Mammary epithelial cell (primary cell): ENCODE measurements at regions not wholly inside any gene's neighbourhood (a gene's known extent, or its start where the extent isn't known, plus 50 kb on each side); places are given as distances from the start of the nearest gene placed in this dataset.

ENCODE experiments used
- CTCF ChIP-seq, 2 donors: IDR thresholded peaks in 1 of 2; conservative IDR thresholded peaks in 1 of 2; 2 replicates each; pipeline ENCODE4 v1.5.1; 2011 to 2012; ENCODE audit warnings: inconsistent platforms in 2 of 2, low read length in 2 of 2, mild to moderate bottlenecking in 2 of 2, control low read depth in 1 of 2, low read depth in 1 of 2; ENCODE audit not compliant: insufficient read depth in 1 of 2; ENCODE audit errors: extremely low read depth in 1 of 2
- EZH2 ChIP-seq: IDR thresholded peaks from 2 replicates; pipeline ENCODE4 v1.6.1; 2012; ENCODE audit warnings: low read length, inconsistent platforms, borderline replicate concordance

- TF ChIP-seq CTCF (conservative IDR thresholded peaks at IDR 0.05 in 1 of 2, IDR thresholded peaks at IDR 0.05 in 1 of 2; ENCODE audit: extremely low read depth in 1 of 2, insufficient read depth in 1 of 2, low read depth in 1 of 2, low read length in 2 of 2) (no peak), EZH2 (no peak)
Observed at GRCh38 chr2:66762761-66763160, 327.8 kb downstream of the MEIS1 start.
